ENCODE measurements at regions not wholly inside any gene's neighbourhood (a gene's known extent, or its start where the extent isn't known, plus 50 kb on each side); places are given as distances from the start of the nearest gene placed in this dataset.

GRCh38 chr18:54433368-54433767, 75.7 kb downstream of the C18orf54 start:
- no peak for TF ChIP-seq CTCF (IDR thresholded peaks at IDR 0.05; ENCODE audit: insufficient read depth, low read depth, low read length, missing control alignments)
- DNase-seq (ENCODE audit: low read depth) = no peak

GRCh38 chr18:54433857-54434256, 76.2 kb downstream of the C18orf54 start:
- no peak for TF ChIP-seq CTCF (IDR thresholded peaks at IDR 0.05; ENCODE audit: insufficient read depth, low read depth, low read length, missing control alignments)
- DNase-seq (ENCODE audit: low read depth) = no peak
- no peak overlapping the region for H3K4me3 ChIP-seq (ENCODE audit: low read length)

More at GRCh38 chr18:54433368-54433767, 75.7 kb downstream of the C18orf54 start:
- H3K4me3 ChIP-seq (ENCODE audit: low read length) = no peak overlapping the region

- no peak for DNase-seq (ENCODE audit: low read depth)
- TF ChIP-seq CTCF (IDR thresholded peaks at IDR 0.05; ENCODE audit: insufficient read depth, low read depth, low read length, missing control alignments) = no peak
- H3K4me3 ChIP-seq (ENCODE audit: low read length) = no peak overlapping the region
These were observed 76.7 kb downstream of the C18orf54 start for GRCh38 chr18:54434453-54434852.

DNA sequence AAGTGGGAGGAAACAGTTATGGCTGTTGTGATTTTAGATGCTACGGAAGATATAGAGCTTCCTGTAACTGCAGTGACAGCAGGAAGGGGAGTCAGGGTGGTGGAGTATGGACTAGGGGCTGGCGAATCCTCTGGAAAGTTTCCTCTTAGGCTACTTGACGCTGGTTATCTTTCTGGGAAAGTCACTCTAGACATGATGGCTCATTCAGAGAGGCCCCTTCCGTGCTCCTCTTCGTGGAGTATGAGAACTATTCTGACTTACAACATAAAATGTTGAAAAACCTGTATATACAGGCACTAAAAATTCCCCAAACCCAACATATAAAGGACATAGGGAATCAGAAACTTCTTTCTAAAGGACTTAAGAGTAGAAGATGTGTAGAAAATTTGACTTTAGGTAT, 78.8 kb downstream of the C18orf54 start:
- DNase-seq (ENCODE audit: low read depth) = no peak
- no peak overlapping the region for H3K4me3 ChIP-seq (ENCODE audit: low read length)
- no peak for TF ChIP-seq CTCF (IDR thresholded peaks at IDR 0.05; ENCODE audit: insufficient read depth, low read depth, low read length, missing control alignments)

GRCh38 chr18:54440292-54440691, 82.6 kb downstream of the C18orf54 start:
- DNase-seq (ENCODE audit: low read depth) = no peak
- no peak for TF ChIP-seq CTCF (IDR thresholded peaks at IDR 0.05; ENCODE audit: insufficient read depth, low read depth, low read length, missing control alignments)
- H3K4me3 ChIP-seq (ENCODE audit: low read length) = no peak overlapping the region

- H3K4me3 ChIP-seq (ENCODE audit: low read length) = no peak overlapping the region
- DNase-seq (ENCODE audit: low read depth) = peak; percentile 74
- TF ChIP-seq CTCF (IDR thresholded peaks at IDR 0.05; ENCODE audit: insufficient read depth, low read depth, low read length, missing control alignments) = peak; percentile 98
These were observed 86.7 kb downstream of the C18orf54 start for GRCh38 chr18:54444319-54444914.

- TF ChIP-seq CTCF (IDR thresholded peaks at IDR 0.05; ENCODE audit: insufficient read depth, low read depth, low read length, missing control alignments) = no peak
- no peak overlapping the region for H3K4me3 ChIP-seq (ENCODE audit: low read length)
- peak; percentile 47 for DNase-seq (ENCODE audit: low read depth)
These were observed 96.3 kb downstream of the C18orf54 start for GRCh38 chr18:54453996-54454395.
